Inflammatory macrophage treated with lipopolysaccharide for 1 hour (primary cell): ENCODE measurements at regions not wholly inside any gene's neighbourhood (a gene's known extent, or its start where the extent isn't known, plus 50 kb on each side); places are given as distances from the start of the nearest gene placed in this dataset.
"Not testable (repeated sequence)": the region's sequence is repeated elsewhere in the genome, so short reads cannot be mapped to it uniquely, and the experiment has no call there.

Experiments
- DNase-seq, 2 donors: peaks; one replicate each; pipeline ENCODE4 v3.0.0-alpha.2; 2020 to 2022

GRCh38 chr1:189644970-189645369, 832.7 kb downstream of the BRINP3 start:
- no peak for DNase-seq

GRCh38 chr1:189646066-189646465, 831.6 kb downstream of the BRINP3 start:
- DNase-seq = no peak

DNA sequence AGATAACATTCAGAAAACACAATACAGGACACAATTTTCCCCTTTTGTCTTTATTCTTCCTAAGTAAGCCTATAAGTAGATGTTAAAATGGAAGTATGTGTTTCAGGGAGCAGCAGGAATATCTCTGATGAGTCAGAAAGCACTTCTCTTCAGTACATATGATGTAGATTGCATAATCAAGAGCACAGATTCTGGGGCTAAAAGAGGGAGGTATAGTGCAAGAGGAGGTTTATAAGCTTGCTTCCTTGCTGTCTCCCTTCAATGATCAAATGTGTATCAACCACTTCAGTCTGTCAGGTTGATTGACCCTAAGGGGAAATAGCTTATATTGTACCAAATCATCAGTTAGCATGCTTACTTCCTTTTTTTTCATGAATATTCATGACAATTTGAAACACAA, 822.8 kb downstream of the BRINP3 start:
- DNase-seq = no peak

GRCh38 chr1:189656628-189657530, 820.8 kb downstream of the BRINP3 start:
- DNase-seq = no peak

DNA sequence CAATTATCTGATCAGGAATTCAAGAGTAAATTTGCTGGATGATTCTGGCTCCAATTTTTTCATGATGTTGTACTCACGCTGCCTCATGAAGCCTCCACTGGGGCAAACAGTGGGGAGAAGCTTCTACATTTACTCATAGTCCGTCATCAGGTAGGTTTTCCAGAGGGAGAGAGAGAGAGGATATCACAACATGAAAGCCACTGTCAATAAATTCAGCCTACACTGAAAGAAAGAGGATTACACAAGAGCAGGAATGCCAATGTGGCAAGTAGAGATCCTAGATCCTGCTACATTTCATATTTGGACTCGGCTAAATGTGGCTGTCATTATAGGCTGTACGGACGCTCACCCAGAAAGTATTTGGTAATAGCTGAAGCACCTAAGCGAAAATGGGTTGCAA, 819.9 kb downstream of the BRINP3 start:
- no peak for DNase-seq

- DNase-seq = no peak
These were observed 819.3 kb downstream of the BRINP3 start for GRCh38 chr1:189658381-189658780.

- no peak for DNase-seq
These were observed 817.9 kb downstream of the BRINP3 start for GRCh38 chr1:189659731-189660130.

- no peak for DNase-seq
These were observed 815.5 kb downstream of the BRINP3 start for GRCh38 chr1:189662190-189662589.

DNA sequence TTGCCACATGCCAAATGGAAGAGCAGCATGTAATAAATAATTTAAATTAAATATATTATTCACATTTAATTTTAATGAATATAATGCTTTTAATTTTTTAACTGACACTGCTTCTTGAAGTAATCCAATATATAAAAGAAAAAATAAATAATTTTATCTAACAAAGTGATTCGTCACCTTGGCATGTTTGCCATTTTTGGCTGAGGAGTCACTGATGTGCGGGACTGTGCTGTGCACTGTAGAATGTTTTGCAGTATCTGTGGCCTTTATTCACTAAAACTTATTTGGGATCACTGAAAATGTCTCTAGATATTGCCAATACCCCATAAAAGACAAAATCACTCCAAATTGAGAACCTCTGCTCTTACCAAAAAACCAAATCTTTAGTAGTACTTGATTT, 807.8 kb downstream of the BRINP3 start:
- DNase-seq = no peak

DNA sequence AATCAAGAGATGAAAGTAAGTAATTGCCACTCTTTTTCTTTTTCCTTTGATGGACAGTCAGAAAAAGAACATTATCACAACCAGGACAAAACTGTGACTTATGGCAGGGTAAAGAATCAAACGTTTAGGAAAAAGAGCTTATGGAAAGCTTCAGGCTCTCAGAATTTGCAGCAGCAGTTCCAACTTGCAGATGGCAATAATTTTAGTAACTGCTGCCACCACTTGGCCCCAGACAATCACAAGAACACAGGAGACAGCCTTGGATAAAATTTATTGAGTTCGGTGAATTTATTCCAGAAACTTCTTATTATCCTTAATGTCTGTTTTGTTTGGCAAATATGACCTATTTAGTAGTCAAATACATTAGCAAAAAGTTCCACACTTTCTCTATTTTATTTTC, 804.4 kb downstream of the BRINP3 start:
- DNase-seq = no peak

- DNase-seq = no peak
These were observed 801.9 kb downstream of the BRINP3 start for GRCh38 chr1:189675712-189676244.

DNA sequence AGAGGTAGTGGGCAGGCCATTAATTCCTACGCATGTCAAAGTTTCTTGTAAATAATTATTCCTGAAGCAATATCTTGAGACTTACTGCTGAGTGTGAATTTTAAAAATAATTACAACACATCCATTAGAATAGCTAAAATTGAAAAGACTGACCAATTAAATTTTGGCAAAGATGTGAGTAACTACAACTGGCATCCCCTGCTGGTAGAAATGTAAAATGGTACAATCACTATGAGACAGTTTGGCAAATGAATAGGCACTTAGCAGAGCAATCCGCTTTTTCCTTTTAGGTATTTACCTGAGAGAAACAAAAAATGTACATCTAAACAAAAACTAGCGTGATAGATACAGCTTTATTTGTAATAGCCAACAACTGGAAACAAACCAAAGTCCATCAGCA, 798.9 kb downstream of the BRINP3 start:
- DNase-seq = no peak

DNA sequence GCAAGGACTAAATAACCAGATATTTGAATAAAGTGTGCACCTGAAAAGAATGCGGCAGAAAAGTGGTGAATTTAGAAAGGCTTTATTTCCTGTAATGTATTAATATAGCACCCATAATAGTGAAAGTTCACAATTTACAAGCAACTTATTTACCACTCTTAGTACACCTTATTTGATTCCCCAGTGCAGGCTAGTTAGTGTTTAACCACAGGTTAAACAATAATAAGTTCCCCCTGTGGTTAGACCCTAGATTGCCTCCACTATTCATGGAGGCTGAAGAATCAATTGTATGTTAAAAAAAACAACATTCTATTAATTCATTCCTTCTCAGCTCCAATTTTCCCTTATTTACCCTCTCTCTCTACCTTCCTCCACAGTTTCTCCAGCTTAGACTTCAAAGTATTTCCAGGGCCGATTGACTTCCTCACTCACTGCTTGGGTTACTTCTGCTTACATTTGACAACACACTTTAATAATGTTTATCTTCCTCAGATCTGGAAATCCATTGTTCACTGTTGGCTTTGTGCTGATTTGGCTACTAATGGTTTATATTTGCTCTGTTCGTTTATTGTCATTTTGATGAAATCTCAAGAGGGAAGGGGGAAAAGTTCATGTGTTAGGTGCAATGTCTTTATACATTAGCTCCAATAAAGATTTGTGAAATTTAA, 796.3 kb downstream of the BRINP3 start:
- no peak for DNase-seq

- no peak for DNase-seq
These were observed 795.1 kb downstream of the BRINP3 start for GRCh38 chr1:189682591-189682990.

DNA sequence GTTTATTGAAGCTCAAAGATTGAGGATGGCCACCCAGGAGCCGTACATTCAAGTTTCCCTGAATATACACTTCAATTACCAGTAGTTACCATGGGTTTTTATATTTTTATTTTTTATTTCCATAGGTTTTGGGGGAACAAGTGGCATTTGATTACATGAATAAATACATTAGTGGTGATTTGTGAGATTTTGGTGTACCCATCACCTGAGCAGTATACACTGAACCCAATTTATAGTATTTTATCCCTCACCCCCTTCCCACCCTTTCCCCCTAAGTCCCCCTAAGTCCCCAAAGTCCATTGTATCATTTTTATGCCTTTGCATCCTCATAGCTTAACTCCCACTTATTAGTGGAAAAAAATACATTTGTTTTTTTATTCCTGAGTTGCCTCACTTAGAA, 791.4 kb downstream of the BRINP3 start:
- DNase-seq = no peak

- DNase-seq = no peak
These were observed 784.5 kb downstream of the BRINP3 start for GRCh38 chr1:189693140-189693539.

- DNase-seq = no peak
These were observed 781.4 kb downstream of the BRINP3 start for GRCh38 chr1:189696297-189696696.

DNA sequence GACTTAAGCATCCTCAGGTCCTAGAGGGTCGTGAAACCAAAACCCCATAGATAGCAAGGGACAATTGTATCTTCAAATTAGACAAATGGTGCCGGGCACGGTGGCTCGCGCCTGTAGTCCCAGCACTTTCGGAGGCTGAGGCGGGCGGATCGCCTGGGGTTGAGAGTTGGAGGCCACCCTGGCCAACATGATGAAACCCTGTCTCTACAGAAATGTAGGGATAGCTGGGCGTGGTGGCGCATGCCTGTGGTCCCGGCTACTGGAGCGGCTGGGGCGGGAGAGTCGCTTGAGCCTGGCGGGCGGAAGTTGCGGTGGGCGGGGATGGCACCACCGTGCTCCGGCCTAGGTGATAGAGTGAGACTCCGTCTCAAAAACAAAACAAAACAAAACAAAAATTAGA, 780.6 kb downstream of the BRINP3 start:
- no peak for DNase-seq

DNA sequence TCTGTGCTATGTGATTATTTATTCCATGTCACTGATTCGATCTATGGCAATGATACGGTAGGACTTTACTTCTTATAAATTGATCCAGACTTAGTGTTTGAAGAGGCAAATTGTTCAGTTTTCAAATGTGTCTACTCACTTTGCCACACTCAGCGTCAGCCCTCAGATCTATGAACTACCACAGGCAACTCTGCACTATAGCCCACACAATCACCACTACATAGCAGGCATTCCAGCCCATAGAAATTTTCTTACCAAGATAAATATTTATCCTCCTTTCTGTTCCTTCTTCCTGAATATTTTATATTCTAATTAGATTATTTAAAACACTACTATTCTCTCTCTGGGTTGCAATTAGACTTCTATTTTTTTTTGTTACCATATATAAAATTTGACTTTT, 776.1 kb downstream of the BRINP3 start:
- no peak for DNase-seq

DNA sequence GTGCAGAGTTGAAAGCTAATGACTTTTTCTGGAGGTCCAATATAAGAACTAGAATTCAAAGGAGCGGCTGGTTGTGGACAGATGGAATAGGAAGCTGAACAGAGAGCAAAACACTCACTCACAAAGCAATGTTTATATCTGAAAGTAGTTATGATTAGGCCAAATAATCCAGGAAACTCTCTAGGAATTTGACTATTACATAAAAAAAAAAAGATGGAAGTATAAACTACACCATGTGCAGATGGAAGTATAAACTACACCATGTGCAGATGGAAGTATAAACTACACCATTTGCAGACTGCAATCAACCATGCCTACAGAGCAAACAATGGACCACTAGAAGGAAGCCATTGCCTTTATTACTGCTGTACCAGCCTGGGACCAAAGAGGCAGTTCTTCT, 771.1 kb downstream of the BRINP3 start:
- no peak for DNase-seq

GRCh38 chr1:189708674-189709073, 769.0 kb downstream of the BRINP3 start:
- no peak for DNase-seq

- DNase-seq = not testable (repeated sequence)
These were observed 759.4 kb downstream of the BRINP3 start for GRCh38 chr1:189718147-189718795.

GRCh38 chr1:189726806-189727205, 750.9 kb downstream of the BRINP3 start:
- DNase-seq = no peak

- DNase-seq = no peak
These were observed 726.4 kb downstream of the BRINP3 start for GRCh38 chr1:189751311-189751710.
